GM12878 (cell line): ENCODE measurements at regions not wholly inside any gene's neighbourhood (a gene's known extent, or its start where the extent isn't known, plus 50 kb on each side); places are given as distances from the start of the nearest gene placed in this dataset.

Source experiments
- ATAC-seq: fragments of 200-7000 bp; cut with Tn5 transposase; 3 replicates; pipeline ENCODE4 v1.9.1; 2020; ENCODE audit warnings: mild to moderate bottlenecking, moderate library complexity
- BruUV-seq: library from RNA; stranded (reverse); fragments of 400-500 nt; replicated peaks from 2 replicates; lab custom pipeline; 2021; lab: Mats Ljungman, UMichigan
- CTCF ChIA-PET: fragments of 300-600 bp; sonication (Branson Sonifier 250); formaldehyde crosslinking; extraction: SDS; loops from one replicate; lab custom pipeline; 2021; ENCODE audit warnings: inconsistent platforms; lab: Yijun Ruan, JAX
- POLR2A ChIA-PET: fragments of 350-600 bp; formaldehyde crosslinking; extraction: SDS; loops from one replicate; lab custom pipeline; 2021; ENCODE audit warnings: inconsistent platforms; lab: Charles Lee
- RAD21 ChIA-PET: fragments of 300-600 bp; sonication (Branson Sonifier 250); formaldehyde crosslinking; loops from one replicate; lab custom pipeline; 2023; ENCODE audit warnings: antibody characterized with exemption; ENCODE audit not compliant: unreplicated experiment; lab: Charles Lee
- SMC1A ChIA-PET: fragments of 300-600 bp; sonication (Branson Sonifier 250); formaldehyde crosslinking; loops from one replicate; lab custom pipeline; 2023; ENCODE audit not compliant: unreplicated experiment, uncharacterized antibody; lab: Charles Lee
- DNase-seq: peaks from one replicate; pipeline ENCODE4 v3.0.0-alpha.2; 2011; ENCODE audit warnings: low read depth, low spot score
- FAIRE-seq: peaks from 3 replicates; lab custom pipeline; 2011; peaks lifted over from hg19 to GRCh38; lab: Jason Lieb, UNC
- H2AFZ ChIP-seq: 2 replicates; pipeline ENCODE4 v1.6.0; 2011; ENCODE audit warnings: low read depth, low read length, control low read depth; ENCODE audit not compliant: control insufficient read depth
- H3K27ac ChIP-seq: 2 replicates; pipeline ENCODE4 v1.5.1; 2011; ENCODE audit warnings: control low read depth; ENCODE audit not compliant: control insufficient read depth, insufficient read depth
- H3K27me3 ChIP-seq, 2 experiments: replicated peaks in 1 of 2; 2 replicates each; pipeline versions ENCODE4 v1.6.0 to v1.6.1; 2011; ENCODE audit warnings: low read length in 1 of 2; ENCODE audit not compliant: control insufficient read depth in 2 of 2, insufficient read depth in 2 of 2
- H3K36me3 ChIP-seq, 2 experiments: 2 replicates each; pipeline ENCODE4 v1.5.1; 2011; ENCODE audit warnings: low read length in 1 of 2; ENCODE audit not compliant: control insufficient read depth in 2 of 2, insufficient read depth in 2 of 2
- H3K4me1 ChIP-seq: 2 replicates; pipeline ENCODE4 v1.6.1; 2011; ENCODE audit warnings: mild to moderate bottlenecking, low read length, moderate library complexity, mixed read lengths; ENCODE audit not compliant: control insufficient read depth, insufficient read depth
- H3K4me2 ChIP-seq: 2 replicates; pipeline ENCODE4 v1.6.0; 2011; ENCODE audit warnings: control low read depth; ENCODE audit not compliant: control insufficient read depth, insufficient read depth
- H3K4me3 ChIP-seq: fragments of 200-600 bp; sonication (generic); 2 replicates; pipeline ENCODE4 v1.5.1; 2016
- H3K79me2 ChIP-seq: 2 replicates; pipeline ENCODE4 v1.6.0; 2011; ENCODE audit warnings: low read length; ENCODE audit not compliant: control insufficient read depth, insufficient read depth
- H3K9ac ChIP-seq: 2 replicates; pipeline ENCODE4 v1.8.0; 2011; ENCODE audit warnings: low read length, control low read depth, mixed read lengths; ENCODE audit not compliant: control insufficient read depth, insufficient read depth
- H3K9me3 ChIP-seq: replicated peaks from 3 replicates; pipeline ENCODE4 v1.5.1; 2011; ENCODE audit warnings: mild to moderate bottlenecking, low read length; ENCODE audit not compliant: control insufficient read depth, insufficient read depth
- H4K20me1 ChIP-seq: 2 replicates; pipeline ENCODE4 v1.6.0; 2011; ENCODE audit not compliant: control insufficient read depth, insufficient read depth
- CHD4 ChIP-seq: fragments of 200-600 bp; sonication (generic); IDR thresholded peaks from 2 replicates; pipeline ENCODE4 v1.6.1; 2016; ENCODE audit warnings: mild to moderate bottlenecking
- E2F8 ChIP-seq: fragments of 450-650 bp; IDR thresholded peaks from 2 replicates; pipeline ENCODE4 v1.6.1; 2018; ENCODE audit warnings: mild to moderate bottlenecking, low read depth, moderate library complexity; ENCODE audit not compliant: partially characterized antibody
- EP300 ChIP-seq, 2 experiments: fragments of 150-350 bp in 1 of 2; IDR thresholded peaks; 2 replicates each; pipeline ENCODE4 v1.6.1; 2011 to 2012; ENCODE audit warnings: low read depth in 2 of 2, low read length in 2 of 2, borderline replicate concordance in 1 of 2, improper control_type of control experiment in 1 of 2, inconsistent platforms in 1 of 2; ENCODE audit not compliant: control insufficient read depth in 1 of 2
- HDAC6 ChIP-seq: fragments of 200-600 bp; sonication (generic); IDR thresholded peaks from one replicate; pipeline ENCODE4 v1.8.0; 2017; ENCODE audit warnings: antibody characterized with exemption; ENCODE audit not compliant: unreplicated experiment
- IRF4 ChIP-seq: IDR thresholded peaks from 2 replicates; pipeline ENCODE4 v1.6.1; 2011; ENCODE audit warnings: low read depth, low read length
- NFIC ChIP-seq: IDR thresholded peaks from 2 replicates; pipeline ENCODE4 v1.6.1; 2012; ENCODE audit warnings: low read depth, mild to moderate bottlenecking, inconsistent platforms, low read length, moderate library complexity
- PAX5 ChIP-seq: IDR thresholded peaks from 2 replicates; pipeline ENCODE4 v1.6.1; 2011; ENCODE audit warnings: low read depth, low read length, borderline replicate concordance
- PBX3 ChIP-seq: IDR thresholded peaks from 2 replicates; pipeline ENCODE4 v1.6.1; 2011; ENCODE audit warnings: mild to moderate bottlenecking, low read depth, low read length, moderate library complexity; ENCODE audit not compliant: insufficient replicate concordance
- RBBP5 ChIP-seq: fragments of 200-600 bp; sonication (generic); conservative IDR thresholded peaks from 2 replicates; pipeline ENCODE4 v1.6.1; 2016
- RUNX3 ChIP-seq: IDR thresholded peaks from 2 replicates; pipeline ENCODE4 v1.6.1; 2012; ENCODE audit warnings: low read length, inconsistent platforms
- SREBF2 ChIP-seq: IDR thresholded peaks from 2 replicates; pipeline ENCODE4 v1.6.1; 2012; ENCODE audit warnings: mild to moderate bottlenecking, low read length
- SUZ12 ChIP-seq: fragments of 200-600 bp; sonication (generic); IDR thresholded peaks from one replicate; pipeline ENCODE4 v1.6.1; 2018; ENCODE audit warnings: antibody characterized with exemption, mild to moderate bottlenecking; ENCODE audit not compliant: unreplicated experiment
- TARDBP ChIP-seq: IDR thresholded peaks from 2 replicates; pipeline ENCODE4 v1.6.1; 2016; ENCODE audit warnings: borderline replicate concordance
- TCF12 ChIP-seq: IDR thresholded peaks from 2 replicates; pipeline ENCODE4 v1.6.1; 2011; ENCODE audit warnings: low read depth, mild to moderate bottlenecking, low read length
- WRNIP1 ChIP-seq: IDR thresholded peaks from 2 replicates; pipeline ENCODE4 v1.6.1; 2011; ENCODE audit warnings: low read depth, low read length, improper control_type of control experiment, borderline replicate concordance
- ZBED1 ChIP-seq: IDR thresholded peaks from 2 replicates; pipeline ENCODE4 v1.6.1; 2016; ENCODE audit warnings: borderline replicate concordance
- ZZZ3 ChIP-seq: IDR thresholded peaks from 2 replicates; pipeline ENCODE4 v1.6.1; 2011; ENCODE audit warnings: low read depth; ENCODE audit not compliant: control insufficient read depth, insufficient read length
- WGBS: methylation state at CpG from one replicate; pipeline ENCODE4 v1.1.6; 2016; ENCODE audit warnings: low lambda C conversion rate; ENCODE audit not compliant: insufficient replicate concordance, insufficient coverage; ENCODE audit errors: missing lambda C conversion rate; 5-methylcytosine and 5-hydroxymethylcytosine counted together
- in situ Hi-C: fragments of 300-500 bp; cut with MboI; formaldehyde crosslinking; loops from 9 replicates; pipeline ENCODE4 v1.14.3; 2018; ENCODE audit warnings: mixed read lengths
- intact Hi-C: fragments of 100-400 bp; cut with micrococcal nuclease; formaldehyde crosslinking; loops from one replicate; pipeline ENCODE4 v1.14.2; 2022; ENCODE audit not compliant: unreplicated experiment

- TF ChIP-seq HDAC6 (no peak), PBX3 (no peak), TCF12 (no peak), EP300 (IDR thresholded peaks at IDR 0.05; ENCODE audit: borderline replicate concordance in 1 of 2, control insufficient read depth in 1 of 2, low read depth in 2 of 2, low read length in 2 of 2) (no peak), ZZZ3 (no peak), CHD4 (no peak), RUNX3 (no peak), IRF4 (no peak), E2F8 (no peak), SUZ12 (no peak), NFIC (no peak), TARDBP (no peak), ZBED1 (no peak), RBBP5 (no peak), PAX5 (no peak), WRNIP1 (no peak), SREBF2 (no peak)
- RAD21 ChIA-PET: interaction anchor here (0.6 kb wide), 1 partner anchor 352 kb away, joined by 3 read pairs; the partner anchor contains the start of gene IRS1
- Histone ChIP-seq H3K79me2 (no peaks in the 10 kb centered on the region), H2AFZ (no peak overlapping the region), H3K4me3 (no peak overlapping the region), H3K9me3 (no peaks in the 10 kb centered on the region), H3K27ac (no peak overlapping the region), H3K4me2 (no peak overlapping the region), H4K20me1 (no peaks in the 10 kb centered on the region), H3K36me3 (no peaks in the 10 kb centered on the region), H3K27me3 (no peaks in the 10 kb centered on the region), H3K4me1 (no peaks in the 10 kb centered on the region), H3K9ac (no peak overlapping the region)
- intact Hi-C loops (no loop called here), in situ Hi-C loops (no loop called here)
- FAIRE-seq (no peak), ATAC-seq (no peak), DNase-seq (no peak)
- POLR2A ChIA-PET: no interaction called here
- no TSS peak for BruUV-seq
- CTCF ChIA-PET: interaction anchor here (1.0 to 1.1 kb wide), 2 partner anchors 16 to 355 kb away, joined by 4 read pairs; no protein-coding TSS in a partner anchor
- SMC1A ChIA-PET: interaction anchor here (0.6 to 1.3 kb wide), 2 partner anchors 10 to 353 kb away, joined by 3 read pairs; no protein-coding TSS in a partner anchor
- 0% methylated on average over 5 of the region's 5 CpGs for WGBS
These were observed 352.0 kb downstream of the IRS1 start for GRCh38 chr2:226447338-226448300.
